Mesenchymal stem cell (in vitro differentiated cells and primary cell): ENCODE measurements at regions not wholly inside any gene's neighbourhood (a gene's known extent, or its start where the extent isn't known, plus 50 kb on each side); places are given as distances from the start of the nearest gene placed in this dataset.

Source experiments
- DNase-seq: peaks from one replicate; pipeline ENCODE4 v3.0.0-alpha.2; 2013
- H2AFZ ChIP-seq: one replicate; pipeline ENCODE4 v1.6.1; 2013; ENCODE audit warnings: low read depth, mild to moderate bottlenecking, control low read depth, inconsistent platforms, low read length, moderate library complexity
- H2AK5ac ChIP-seq: 2 replicates; pipeline ENCODE4 v1.6.1; 2013; ENCODE audit warnings: low read length, moderate library complexity, mild to moderate bottlenecking, inconsistent platforms; ENCODE audit not compliant: severe bottlenecking
- H2BK120ac ChIP-seq: one replicate; pipeline ENCODE4 v1.6.1; 2013; ENCODE audit warnings: low read depth, mild to moderate bottlenecking, inconsistent platforms, low read length, moderate library complexity
- H2BK12ac ChIP-seq, 2 experiments: one replicate each; pipeline ENCODE4 v1.6.1; 2013; ENCODE audit warnings: inconsistent platforms in 2 of 2, low read length in 2 of 2, mild to moderate bottlenecking in 2 of 2, moderate library complexity in 2 of 2, control low read depth in 1 of 2
- H2BK15ac ChIP-seq: one replicate; pipeline ENCODE4 v1.6.1; 2013; ENCODE audit warnings: mild to moderate bottlenecking, low read depth, inconsistent platforms; ENCODE audit not compliant: poor library complexity, severe bottlenecking
- H2BK5ac ChIP-seq: 2 replicates; pipeline ENCODE4 v1.6.1; 2013; ENCODE audit warnings: low read depth, mild to moderate bottlenecking, low read length, control low read depth, inconsistent platforms; ENCODE audit not compliant: poor library complexity, severe bottlenecking
- H3K14ac ChIP-seq, 2 experiments: one replicate each; pipeline ENCODE4 v1.6.1; 2013; ENCODE audit warnings: inconsistent platforms in 2 of 2, low read length in 2 of 2, control low read depth in 1 of 2, mild to moderate bottlenecking in 1 of 2, moderate library complexity in 1 of 2
- H3K18ac ChIP-seq, 2 experiments: one replicate each; pipeline ENCODE4 v1.6.1; 2013; ENCODE audit warnings: inconsistent platforms in 2 of 2, low read length in 2 of 2, control low read depth in 1 of 2, low read depth in 1 of 2, mild to moderate bottlenecking in 1 of 2
- H3K23ac ChIP-seq, 2 experiments: one replicate each; pipeline ENCODE4 v1.6.1; 2013; ENCODE audit warnings: inconsistent platforms in 2 of 2, low read length in 2 of 2, mild to moderate bottlenecking in 2 of 2, moderate library complexity in 2 of 2, control low read depth in 1 of 2
- H3K27ac ChIP-seq: 2 replicates; pipeline ENCODE4 v1.5.1; 2013; ENCODE audit warnings: mild to moderate bottlenecking, moderate library complexity, low read length, control low read depth, inconsistent platforms; ENCODE audit not compliant: poor library complexity, severe bottlenecking
- H3K27me3 ChIP-seq, 2 experiments: 2 replicates each; pipeline versions ENCODE4 v1.6.1 to v1.7.0; 2013; ENCODE audit warnings: low read length in 2 of 2, mild to moderate bottlenecking in 2 of 2, moderate library complexity in 2 of 2, control low read depth in 1 of 2, inconsistent platforms in 1 of 2; ENCODE audit not compliant: control insufficient read depth in 1 of 2, insufficient read depth in 1 of 2
- H3K36me3 ChIP-seq, 2 experiments: 2 replicates each; pipeline versions ENCODE4 v1.6.1 to v1.7.0; 2013; ENCODE audit warnings: low read length in 2 of 2, control low read depth in 1 of 2, inconsistent platforms in 1 of 2, low read depth in 1 of 2, mild to moderate bottlenecking in 1 of 2; ENCODE audit not compliant: insufficient read depth in 2 of 2, control insufficient read depth in 1 of 2
- H3K4ac ChIP-seq, 2 experiments: one replicate each; pipeline ENCODE4 v1.6.1; 2013; ENCODE audit warnings: inconsistent platforms in 2 of 2, low read length in 2 of 2, mild to moderate bottlenecking in 2 of 2, moderate library complexity in 2 of 2, control low read depth in 1 of 2, low read depth in 1 of 2
- H3K4me1 ChIP-seq: 2 replicates; pipeline ENCODE4 v1.6.1; 2013; ENCODE audit warnings: low read depth, low read length, control low read depth; ENCODE audit not compliant: control insufficient read depth, insufficient read depth
- H3K4me2 ChIP-seq: 2 replicates; pipeline ENCODE4 v1.6.1; 2013; ENCODE audit warnings: low read length, mild to moderate bottlenecking, inconsistent platforms; ENCODE audit not compliant: poor library complexity, severe bottlenecking
- H3K4me3 ChIP-seq, 2 experiments: 2 replicates each; pipeline versions ENCODE4 v1.5.1 to v1.7.0; 2013; ENCODE audit warnings: low read length in 2 of 2, mild to moderate bottlenecking in 2 of 2, control low read depth in 1 of 2, low read depth in 1 of 2; ENCODE audit not compliant: insufficient read depth in 1 of 2
- H3K79me1 ChIP-seq: replicated peaks from 2 replicates; pipeline ENCODE4 v1.6.1; 2013; ENCODE audit warnings: mild to moderate bottlenecking, control low read depth, low read length, inconsistent platforms; ENCODE audit not compliant: poor library complexity, severe bottlenecking
- H3K9ac ChIP-seq: 2 replicates; pipeline ENCODE4 v1.7.0; 2013; ENCODE audit warnings: mild to moderate bottlenecking, low read length, moderate library complexity
- H3K9me3 ChIP-seq: 2 replicates; pipeline ENCODE4 v1.7.0; 2013; ENCODE audit warnings: mild to moderate bottlenecking, low read length; ENCODE audit not compliant: control insufficient read depth
- H4K8ac ChIP-seq: one replicate; pipeline ENCODE4 v1.6.1; 2013; ENCODE audit warnings: inconsistent platforms, mild to moderate bottlenecking, low read length, moderate library complexity
- H4K91ac ChIP-seq: one replicate; pipeline ENCODE4 v1.6.1; 2013; ENCODE audit warnings: mild to moderate bottlenecking, low read length, inconsistent platforms
- WGBS: methylation state at CpG from one replicate; pipeline ENCODE4 v1.1.7; 2013; ENCODE audit warnings: mixed read lengths; 5-methylcytosine and 5-hydroxymethylcytosine counted together

GRCh38 chr13:30526612-30527495 lies 61.1 kb upstream of the HMGB1 start:
- Histone ChIP-seq H3K4me3 (peak overlapping the region in 1 of 2 experiments; percentile 41), H3K14ac (no peak overlapping the region), H2BK5ac (no peak overlapping the region), H4K91ac (no peak overlapping the region), H3K36me3 (no peaks in the 10 kb centered on the region), H3K23ac (no peak overlapping the region), H2AFZ (no peak overlapping the region), H3K27ac (no peak overlapping the region), H2BK120ac (no peak overlapping the region), H3K4me1 (no peaks in the 10 kb centered on the region), H4K8ac (no peak overlapping the region), H2AK5ac (no peak overlapping the region), H2BK15ac (no peak overlapping the region), H3K79me1 (no peaks in the 10 kb centered on the region), H3K9ac (peak overlapping the region; percentile 7), H3K9me3 (no peaks in the 10 kb centered on the region), H3K4ac (peak overlapping the region in 1 of 2 experiments; percentile 48), H3K4me2 (no peak overlapping the region), H3K18ac (peak overlapping the region; percentile 23 to 48), H3K27me3 (no peaks in the 10 kb centered on the region), H2BK12ac (peak overlapping the region in 1 of 2 experiments; percentile 0)
- DNase-seq, result peak; percentile 84
- WGBS, result 54% methylated on average over 20 of the region's 21 CpGs

DNA sequence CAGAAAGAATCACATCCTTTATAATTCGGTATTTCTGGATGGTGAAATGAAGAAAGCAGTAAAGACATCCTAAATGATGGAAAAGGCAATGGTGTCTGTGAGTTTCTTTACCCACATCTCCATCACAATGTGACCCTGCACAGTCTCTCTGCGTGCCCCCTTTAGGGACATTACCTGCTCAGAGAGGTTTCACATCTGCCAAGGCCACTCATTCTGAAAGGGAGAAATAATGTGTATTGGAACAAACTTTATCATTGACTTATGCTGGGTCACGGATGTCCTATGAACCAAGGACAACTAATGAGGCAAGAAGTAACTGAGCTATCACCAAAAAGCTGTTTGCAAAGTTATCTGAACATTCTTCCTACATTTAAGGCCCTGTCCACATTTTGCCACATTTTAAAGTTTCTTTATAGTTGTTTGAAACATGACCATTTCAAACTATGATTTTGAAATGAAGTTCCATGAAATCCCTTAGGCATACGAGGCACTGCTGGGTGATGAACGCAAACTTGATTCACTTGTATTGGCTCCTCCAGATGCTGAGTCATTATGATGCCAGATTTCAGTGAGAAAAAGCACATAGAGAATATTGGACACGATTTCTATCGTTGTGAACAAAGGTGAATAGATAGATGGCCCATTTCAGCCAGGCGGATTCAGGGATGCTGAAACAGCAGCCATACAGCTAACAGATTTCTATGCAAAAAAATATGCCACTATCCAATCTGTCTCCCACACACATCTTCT lies 63.5 kb upstream of the HMGB1 start:
- WGBS, result 90% methylated on average over 8 of the region's 8 CpGs
- Histone ChIP-seq H3K36me3 (no peaks in the 10 kb centered on the region), H3K18ac (no peak overlapping the region)

GRCh38 chr13:30535046-30535445 lies 69.3 kb upstream of the HMGB1 start:
- H3K4me1 ChIP-seq, result no peaks in the 10 kb centered on the region
- no peak overlapping the region for H3K18ac ChIP-seq
- no peak overlapping the region for H2BK120ac ChIP-seq
- no peaks in the 10 kb centered on the region for H3K9me3 ChIP-seq
- no peak overlapping the region for H2BK12ac ChIP-seq
- no peak overlapping the region for H3K4me2 ChIP-seq
- DNase-seq, result no peak
- no peak overlapping the region for H2BK15ac ChIP-seq
- no peak overlapping the region for H3K4me3 ChIP-seq
- H2BK5ac ChIP-seq, result no peak overlapping the region
- no peak overlapping the region for H2AFZ ChIP-seq
- no peak overlapping the region for H4K91ac ChIP-seq
- H4K8ac ChIP-seq, result no peak overlapping the region
- H3K36me3 ChIP-seq, result no peaks in the 10 kb centered on the region
- H3K14ac ChIP-seq, result no peak overlapping the region
- no peaks in the 10 kb centered on the region for H3K27me3 ChIP-seq
- no peak overlapping the region for H3K23ac ChIP-seq
- 83% methylated on average over 2 of the region's 2 CpGs for WGBS
- no peak overlapping the region for H3K27ac ChIP-seq
- H2AK5ac ChIP-seq, result no peak overlapping the region
- no peak overlapping the region for H3K9ac ChIP-seq
- H3K79me1 ChIP-seq, result no peaks in the 10 kb centered on the region
- H3K4ac ChIP-seq, result no peak overlapping the region

More for the DNA sequence above, 63.5 kb upstream of the HMGB1 start:
- Histone ChIP-seq H3K14ac (no peak overlapping the region), H2AK5ac (no peak overlapping the region), H3K79me1 (no peaks in the 10 kb centered on the region), H2BK12ac (no peak overlapping the region), H3K4ac (no peak overlapping the region), H2AFZ (no peak overlapping the region), H3K4me2 (no peak overlapping the region), H2BK120ac (no peak overlapping the region), H4K8ac (no peak overlapping the region), H3K9me3 (no peaks in the 10 kb centered on the region), H3K27me3 (no peaks in the 10 kb centered on the region), H3K9ac (peak overlapping the region; percentile 27), H3K4me3 (peak overlapping the region in 1 of 2 experiments; percentile 23), H3K23ac (no peak overlapping the region), H4K91ac (no peak overlapping the region), H3K4me1 (no peaks in the 10 kb centered on the region), H2BK15ac (no peak overlapping the region), H2BK5ac (no peak overlapping the region), H3K27ac (no peak overlapping the region)
- no peak for DNase-seq

DNA sequence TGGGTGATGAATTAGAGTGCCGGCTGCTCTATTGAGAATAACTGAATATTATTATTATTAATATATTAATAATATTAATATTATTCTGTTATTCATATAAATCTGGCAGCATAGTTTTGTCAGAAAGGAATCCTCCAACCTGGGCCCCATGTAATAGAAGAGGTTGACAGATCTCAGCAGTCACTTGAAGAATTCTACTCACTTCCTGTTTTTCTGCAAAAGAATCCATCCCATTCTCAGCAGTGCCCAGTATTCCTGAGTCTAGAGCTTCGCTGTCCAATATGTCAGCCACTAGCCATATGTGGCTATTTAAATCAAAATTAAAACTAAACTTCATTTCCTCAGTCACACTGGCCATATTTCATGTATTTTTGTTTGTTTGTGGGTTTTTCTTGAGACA lies 72.4 kb upstream of the USPL1 start:
- Histone ChIP-seq H3K9ac (no peak overlapping the region), H2BK5ac (no peak overlapping the region), H3K79me1 (no peaks in the 10 kb centered on the region), H3K27me3 (no peaks in the 10 kb centered on the region), H3K14ac (no peak overlapping the region), H3K4me2 (no peak overlapping the region), H2AK5ac (no peak overlapping the region), H4K8ac (no peak overlapping the region), H3K18ac (no peak overlapping the region), H4K91ac (no peak overlapping the region), H3K9me3 (no peaks in the 10 kb centered on the region), H2BK15ac (no peak overlapping the region), H3K23ac (no peak overlapping the region), H3K4me3 (no peak overlapping the region), H2BK12ac (no peak overlapping the region), H3K4ac (no peak overlapping the region), H3K4me1 (no peaks in the 10 kb centered on the region), H3K36me3 (no peaks in the 10 kb centered on the region), H3K27ac (no peak overlapping the region), H2AFZ (no peak overlapping the region), H2BK120ac (no peak overlapping the region)
- DNase-seq, result no peak
- 100% methylated on average over 1 of the region's 2 CpGs for WGBS
